Right lobe of liver (tissue), 4 donors: ENCODE measurements at regions not wholly inside any gene's neighbourhood (a gene's known extent, or its start where the extent isn't known, plus 50 kb on each side); places are given as distances from the start of the nearest gene placed in this dataset.

Experiments
- CTCF ChIP-seq, 4 donors: fragments of 200-600 bp in 3 of 4; fragments of 450-650 bp in 1 of 4; IDR thresholded peaks; one replicate each; pipeline versions ENCODE4 v1.5.1 to v1.8.0; 2016 to 2022; ENCODE audit warnings: antibody characterized with exemption in 4 of 4, mild to moderate bottlenecking in 2 of 4
- POLR2A ChIP-seq: fragments of 450-650 bp; IDR thresholded peaks from one replicate; pipeline ENCODE4 v1.6.1; 2017; ENCODE audit warnings: antibody characterized with exemption, mild to moderate bottlenecking
- donor health status: DM: no; HTN: no; CAD: no.
- donor health status: DM: no; HTN: no; CAD: no.
- donor health status: DM: no; HTN: yes; CAD: no.

GRCh38 chrX:39275500-39276068, 474.3 kb downstream of the MID1IP1 start:
- TF ChIP-seq CTCF (IDR thresholded peaks at IDR 0.05) = no peak
- TF ChIP-seq POLR2A = no peak
